GM21786 (cell line): ENCODE measurements at regions not wholly inside any gene's neighbourhood (a gene's known extent, or its start where the extent isn't known, plus 50 kb on each side); places are given as distances from the start of the nearest gene placed in this dataset.
"Not testable (repeated sequence)": the region's sequence is repeated elsewhere in the genome, so short reads cannot be mapped to it uniquely, and the experiment has no call there.

Experiments
- ATAC-seq: cut with Tn5 transposase; IDR thresholded peaks from one replicate; pipeline ENCODE4 v1.9.1; 2021; ENCODE audit not compliant: unreplicated experiment

DNA sequence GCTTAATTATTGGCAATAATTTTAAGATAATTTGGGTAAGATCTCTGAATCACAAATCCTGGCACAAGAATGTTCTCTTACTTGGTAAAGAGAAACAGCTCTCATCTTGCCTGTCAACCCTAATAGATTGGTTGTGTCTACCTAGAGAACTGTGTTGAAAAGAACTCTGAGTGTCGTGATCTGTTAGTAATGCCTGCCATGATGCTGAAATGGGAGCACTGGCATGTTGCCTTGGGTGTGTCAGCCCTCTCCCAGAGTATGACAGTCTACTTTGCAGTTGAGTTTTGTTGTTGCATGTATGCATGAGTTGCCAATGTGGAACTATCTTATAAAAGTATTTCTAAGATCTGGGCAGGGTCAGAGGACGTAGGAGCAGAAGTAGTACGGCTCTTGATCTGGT is 221.4 kb downstream of the MAF start:
- ATAC-seq: no peak

DNA sequence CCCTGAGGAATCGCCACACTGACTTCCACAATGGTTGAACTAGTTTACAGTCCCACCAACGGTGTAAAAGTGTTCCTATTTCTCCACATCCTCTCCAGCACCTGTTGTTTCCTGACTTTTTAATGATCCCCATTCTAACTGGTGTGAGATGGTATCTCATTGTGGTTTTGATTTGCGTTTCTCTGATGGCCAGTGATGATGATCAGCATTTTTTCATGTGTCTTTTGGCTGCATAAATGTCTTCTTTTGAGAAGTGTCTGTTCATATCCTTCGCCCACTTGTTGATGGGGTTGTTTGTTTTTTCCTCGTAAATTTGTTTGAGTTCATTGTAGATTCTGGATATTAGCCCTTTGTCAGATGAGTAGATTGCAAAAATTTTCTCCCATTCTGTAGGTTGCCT is 223.5 kb downstream of the MAF start:
- ATAC-seq: not testable (repeated sequence)

DNA sequence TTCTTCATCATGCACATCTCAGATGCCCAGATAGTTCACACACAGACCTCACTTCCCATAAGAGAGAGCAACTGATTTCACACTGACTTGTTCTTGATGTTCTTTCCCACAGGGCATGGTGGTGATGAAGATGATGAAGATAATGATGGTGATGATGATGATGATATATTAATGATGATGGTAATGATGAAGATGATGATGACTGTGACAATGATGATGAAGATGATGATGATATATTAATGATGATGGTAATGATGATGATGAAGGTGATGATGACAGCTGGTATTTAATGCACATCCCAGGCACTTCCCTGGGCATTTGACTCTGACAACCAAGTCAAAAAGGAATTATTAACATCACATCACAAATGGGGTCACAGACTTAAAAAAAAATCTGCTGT is 225.2 kb downstream of the MAF start:
- ATAC-seq: no peak

DNA sequence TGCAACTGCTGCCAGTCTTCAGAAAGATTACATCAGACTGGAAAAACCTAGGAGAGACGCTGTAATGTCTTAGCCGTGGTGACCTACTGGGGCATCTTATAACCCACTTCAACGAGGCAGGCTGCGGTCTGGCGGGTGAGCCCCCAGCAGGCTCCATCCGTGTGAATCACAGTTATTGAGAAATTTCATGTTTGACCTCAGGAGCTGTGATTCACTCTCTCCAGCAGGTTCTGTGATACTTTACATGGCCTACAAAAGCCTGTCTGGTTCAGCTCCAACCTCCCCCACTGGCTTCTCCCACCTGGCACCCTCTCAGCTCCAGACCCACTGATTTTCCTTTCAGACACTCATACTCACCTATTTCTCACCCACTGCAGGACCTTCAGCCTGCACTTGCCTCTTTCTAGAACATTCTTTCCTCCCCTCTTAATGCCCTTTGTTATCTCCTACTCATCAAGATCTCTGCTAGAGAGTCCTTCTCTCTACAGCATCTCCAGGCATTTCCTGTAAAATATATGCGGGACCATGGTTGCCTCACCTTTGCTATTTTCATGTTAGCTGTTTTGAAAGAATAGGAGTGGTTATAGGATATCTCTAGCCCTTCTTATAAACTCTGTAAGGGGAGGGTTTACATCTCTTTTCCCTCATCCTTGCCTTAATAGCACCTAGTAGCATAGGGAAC is 227.9 kb downstream of the MAF start:
- ATAC-seq: no peak

DNA sequence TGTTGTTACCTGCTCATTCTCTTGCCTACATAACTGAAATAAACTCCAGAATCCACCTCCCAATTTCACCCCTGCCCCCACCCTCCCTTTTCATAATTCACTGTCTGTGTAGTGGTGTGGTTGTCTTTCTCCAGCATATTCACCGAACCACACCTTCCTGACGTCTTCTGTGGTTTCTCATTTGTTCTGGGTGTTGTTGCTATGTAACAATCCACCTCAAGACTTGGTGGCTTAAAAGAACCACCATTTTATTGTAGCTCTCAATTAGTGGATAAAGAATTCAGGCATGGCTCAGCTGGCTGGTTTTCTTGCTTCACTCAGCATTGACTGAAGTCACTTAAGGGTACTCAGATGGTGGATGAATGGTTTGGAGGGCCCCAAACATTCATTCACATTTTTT is 229.8 kb downstream of the MAF start:
- no peak for ATAC-seq

DNA sequence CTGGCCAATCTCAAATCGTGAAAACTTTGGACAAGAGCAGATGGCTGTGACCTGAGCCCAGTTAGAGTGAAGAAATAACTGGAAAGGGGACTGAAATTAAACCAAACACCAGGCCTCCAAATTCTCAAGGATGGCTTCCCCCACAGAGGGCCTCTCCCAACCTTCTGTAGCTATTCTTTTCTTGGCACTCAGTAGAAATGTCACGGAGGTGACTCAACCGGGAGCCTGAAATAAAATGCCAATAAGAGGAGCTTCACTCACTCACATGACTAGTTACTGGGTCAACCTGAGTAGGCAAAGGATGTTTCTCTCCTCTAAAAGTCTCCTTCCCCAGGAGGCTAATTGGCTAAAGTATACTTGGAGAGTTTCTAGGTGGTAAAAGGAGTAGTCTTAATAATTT is 230.7 kb downstream of the MAF start:
- ATAC-seq: no peak

DNA sequence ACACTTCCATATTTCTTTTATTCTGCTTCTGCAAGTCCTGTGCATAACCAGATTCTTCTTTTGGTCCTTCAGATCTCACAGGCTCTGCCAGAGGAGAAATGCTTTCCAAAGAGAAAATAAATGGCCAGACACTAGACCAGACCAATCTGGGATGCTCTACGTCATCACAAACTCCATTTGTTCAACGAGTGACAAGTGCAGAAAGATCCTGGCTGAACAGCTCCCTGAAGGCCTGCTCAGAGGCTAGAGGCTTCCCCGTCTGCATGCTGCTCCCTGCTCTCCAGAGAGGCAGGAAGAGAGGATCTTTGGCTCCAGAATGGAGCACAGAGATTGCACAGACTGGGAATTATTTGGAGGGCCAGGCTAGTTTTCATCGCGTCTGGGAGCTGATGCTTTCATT is 232.7 kb downstream of the MAF start:
- no peak for ATAC-seq

DNA sequence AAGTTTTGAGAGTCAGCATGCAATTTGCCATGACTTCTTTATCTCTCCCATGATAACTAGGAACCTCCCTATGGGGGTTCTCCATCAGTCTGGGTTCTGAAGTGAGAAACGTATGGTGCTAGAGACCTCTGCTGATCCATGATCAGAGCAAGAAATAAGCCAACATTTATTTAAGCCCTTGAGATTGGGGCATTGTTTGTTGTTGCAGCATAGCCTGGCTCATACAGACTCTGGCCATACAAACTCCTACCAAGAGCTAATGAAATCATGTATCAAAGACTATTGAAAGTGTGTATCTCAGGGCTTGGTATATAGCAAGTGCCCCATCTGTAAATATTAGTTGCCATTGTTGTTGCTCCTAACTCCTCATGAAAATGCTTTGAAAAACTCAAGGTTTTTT is 233.9 kb downstream of the MAF start:
- ATAC-seq: no peak

DNA sequence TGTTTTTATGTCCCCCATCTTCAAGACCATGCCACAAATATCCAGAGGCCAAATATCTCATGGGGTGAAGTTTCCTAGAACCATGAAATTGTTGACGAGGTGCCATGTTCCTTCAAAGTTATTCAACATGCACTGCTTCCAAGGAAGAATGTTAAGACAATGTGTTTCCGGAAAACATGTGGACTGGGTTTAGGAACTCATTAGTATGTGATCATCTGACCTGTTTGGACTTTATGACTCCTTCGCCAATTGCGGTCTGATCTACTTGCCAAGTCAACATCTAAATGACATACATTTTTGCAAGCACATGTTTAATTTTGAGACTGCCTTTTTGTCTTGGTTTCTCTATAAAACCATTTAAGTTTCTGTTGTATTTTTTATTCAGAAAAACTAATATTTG is 234.8 kb downstream of the MAF start:
- ATAC-seq: no peak

DNA sequence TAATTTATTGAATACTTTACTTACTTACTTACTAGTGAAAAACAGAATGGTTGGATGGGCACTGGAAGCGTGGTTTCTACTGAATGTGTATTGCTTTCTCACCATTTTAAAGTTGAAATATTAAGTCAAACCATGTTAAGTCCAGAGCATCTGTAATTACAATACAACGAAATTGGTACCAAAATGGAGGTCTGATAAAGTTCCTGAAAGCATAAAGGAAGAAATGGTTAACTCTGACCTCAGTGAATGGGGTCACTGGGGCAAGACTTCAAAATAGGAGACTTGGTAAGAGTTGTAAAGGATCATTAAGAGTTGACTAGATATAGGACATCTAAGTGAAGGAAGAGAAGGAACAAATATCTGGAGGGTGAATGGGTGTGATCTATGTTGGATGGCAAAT is 237.1 kb downstream of the MAF start:
- no peak for ATAC-seq

DNA sequence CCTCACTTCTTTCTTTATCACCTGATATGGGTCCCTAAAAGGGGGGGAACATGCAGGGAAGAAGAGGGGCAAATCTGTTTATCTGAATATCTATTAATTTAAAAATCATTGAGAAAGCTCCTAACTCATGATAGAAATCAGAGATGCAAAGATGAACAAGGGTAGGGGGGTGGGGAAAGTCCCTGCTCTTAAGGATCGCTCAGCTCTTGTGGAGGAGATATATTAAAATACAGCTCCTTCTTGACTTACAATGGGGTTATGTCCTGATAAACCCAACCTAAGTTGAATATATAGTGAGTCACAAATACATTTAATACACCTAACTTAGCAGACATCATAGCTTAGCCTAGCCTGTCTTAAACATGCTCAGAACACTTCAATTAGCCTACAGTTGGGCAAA is 237.5 kb downstream of the MAF start:
- no peak for ATAC-seq

DNA sequence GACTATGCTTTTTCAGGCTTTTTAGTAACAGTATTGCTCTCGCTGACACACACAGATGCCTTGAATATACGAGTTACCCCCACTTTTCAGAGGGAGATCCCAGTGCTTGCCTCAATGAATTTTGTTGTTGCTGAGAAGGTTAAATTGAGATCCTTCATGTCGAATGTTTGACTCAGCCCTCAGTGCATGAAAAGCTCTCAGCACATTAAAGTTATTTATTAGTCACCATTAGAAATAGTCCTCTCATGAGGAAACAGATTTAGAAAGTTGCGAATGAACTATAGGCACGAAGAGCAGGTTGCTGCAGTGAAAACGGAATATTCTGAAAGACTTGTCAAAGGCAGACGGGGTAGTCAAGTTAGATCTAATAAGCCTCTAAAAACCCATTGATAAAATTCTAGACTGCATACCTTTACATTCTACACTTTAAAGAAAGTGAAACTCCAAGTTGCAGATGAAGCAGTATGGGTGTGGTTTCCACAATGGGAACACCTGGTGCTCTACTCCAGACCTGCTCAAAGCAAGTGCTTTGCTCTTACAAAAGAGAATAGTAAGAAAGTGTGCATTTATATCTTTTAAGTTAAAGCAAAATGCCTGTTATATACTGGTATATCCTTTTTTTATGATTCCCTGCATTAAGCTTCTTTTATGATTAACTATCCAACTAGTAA is 238.1 kb downstream of the MAF start:
- no peak for ATAC-seq

DNA sequence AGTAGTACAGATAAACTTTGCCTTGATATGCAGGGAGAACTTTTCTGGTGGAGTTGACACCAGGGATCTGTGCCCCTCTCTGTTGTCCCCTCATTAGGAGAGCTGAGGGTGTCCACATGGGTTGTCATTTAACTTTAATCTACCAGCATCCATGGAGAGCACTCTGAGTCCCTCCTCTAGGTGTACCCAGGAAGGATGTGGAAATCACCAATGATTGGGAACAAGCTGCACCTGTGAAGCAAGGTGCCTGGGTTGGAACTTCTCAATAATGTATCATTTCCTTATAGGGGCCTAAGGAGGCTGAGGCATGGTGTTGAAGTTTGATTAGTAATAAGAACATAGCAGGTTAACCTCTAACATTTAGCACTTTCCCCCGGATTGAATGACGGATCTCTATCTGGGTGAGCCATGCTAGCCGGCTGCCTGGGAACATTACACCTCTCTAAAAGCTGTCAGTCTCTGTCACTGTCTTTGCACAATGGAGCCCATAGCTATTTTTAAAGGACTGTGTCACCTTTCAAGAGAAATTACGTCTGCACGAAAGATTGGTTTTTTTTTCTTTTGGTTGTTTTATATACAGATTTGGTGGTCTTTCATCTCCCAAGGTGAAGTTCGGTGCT is 239.3 kb downstream of the MAF start:
- ATAC-seq: no peak

DNA sequence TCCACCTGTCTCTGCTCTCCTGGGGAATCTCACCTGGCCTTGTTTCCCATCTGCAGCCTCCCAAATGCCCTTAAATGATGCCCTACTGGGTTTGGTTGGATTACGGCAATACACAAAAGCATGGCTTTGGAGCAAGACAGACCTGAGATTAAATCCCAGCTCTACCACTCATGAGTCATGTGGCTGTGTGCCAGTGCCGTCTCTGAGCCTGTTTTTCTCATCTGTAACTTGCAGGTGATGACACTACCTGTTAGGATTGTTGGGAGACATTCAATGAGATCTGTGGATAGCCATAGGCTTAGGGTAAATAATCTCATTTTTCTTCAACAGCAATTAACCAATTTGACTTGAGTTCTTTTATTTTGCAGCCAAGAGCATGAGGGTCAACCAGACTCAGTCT is 240.3 kb downstream of the MAF start:
- no peak for ATAC-seq

DNA sequence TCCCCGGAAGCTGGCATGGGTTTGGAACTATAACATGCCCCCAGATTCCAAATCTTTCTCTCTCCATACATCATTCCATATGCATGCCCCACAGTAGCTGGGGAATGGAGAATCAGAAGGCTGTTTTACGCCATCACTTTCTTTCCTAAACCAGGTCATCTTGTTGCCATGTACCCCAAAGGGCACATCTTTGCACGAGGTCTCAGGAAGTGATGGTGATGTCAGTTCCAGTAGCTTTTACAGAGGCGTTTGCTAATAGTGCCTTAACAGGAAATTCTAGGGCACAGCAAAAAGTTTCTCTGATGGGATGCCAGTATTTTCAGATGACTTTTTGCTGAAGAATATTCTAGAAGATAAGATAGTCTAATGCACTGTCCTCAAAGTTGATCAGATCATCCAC is 241.5 kb downstream of the MAF start:
- no peak for ATAC-seq

DNA sequence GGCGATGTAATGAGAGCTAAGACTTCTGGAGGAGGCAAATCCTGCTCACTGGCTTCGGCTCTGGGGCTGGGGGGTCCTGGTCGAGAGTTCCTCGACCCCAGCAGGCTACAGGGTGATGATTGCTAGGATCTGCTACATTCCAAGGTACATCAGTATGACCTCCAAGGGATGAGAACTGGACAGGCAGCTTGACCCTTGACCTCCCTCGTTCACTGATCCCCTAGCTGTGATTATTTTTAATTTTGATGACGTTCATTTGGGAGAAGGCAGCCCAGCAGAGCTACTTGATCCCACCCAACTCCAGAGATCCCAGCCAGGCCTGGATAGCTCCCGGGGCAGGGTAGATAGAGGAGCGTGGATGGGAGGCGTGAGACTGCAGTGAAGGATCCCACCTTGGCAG is 242.3 kb downstream of the MAF start:
- ATAC-seq: no peak

DNA sequence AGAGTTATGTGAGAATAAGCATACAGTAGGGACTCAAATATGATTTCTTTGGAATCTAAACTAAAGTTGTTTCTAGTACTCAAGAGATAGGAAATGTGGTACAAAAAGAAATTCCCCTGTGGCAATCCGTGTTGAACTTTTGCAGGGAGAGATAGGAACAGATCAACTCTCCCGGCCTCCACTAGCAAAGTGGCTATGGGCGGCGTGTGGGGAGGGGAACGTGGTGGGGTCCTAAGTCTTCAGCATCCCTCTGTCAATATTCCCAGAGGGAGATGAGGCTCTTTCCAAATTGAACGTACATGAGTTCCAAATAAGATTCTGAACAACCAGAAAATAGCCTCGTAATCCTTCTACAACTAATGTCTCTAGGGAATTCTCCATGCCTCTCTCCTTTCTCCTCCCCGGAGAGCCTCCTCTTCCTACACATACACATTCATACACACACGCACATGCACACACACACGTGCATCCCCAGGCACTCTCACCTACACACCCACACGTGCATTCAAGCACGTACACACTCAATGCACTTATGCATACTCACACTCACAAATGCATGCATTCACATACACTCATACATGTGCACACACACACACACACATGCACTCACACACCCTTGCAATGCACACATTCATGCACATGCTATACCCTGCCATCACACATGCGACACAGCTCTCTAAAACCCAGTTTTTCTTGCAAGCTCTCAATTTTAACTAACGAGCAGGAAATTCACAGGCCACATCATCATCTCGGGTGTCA is 244.8 kb downstream of the MAF start:
- ATAC-seq: no peak

DNA sequence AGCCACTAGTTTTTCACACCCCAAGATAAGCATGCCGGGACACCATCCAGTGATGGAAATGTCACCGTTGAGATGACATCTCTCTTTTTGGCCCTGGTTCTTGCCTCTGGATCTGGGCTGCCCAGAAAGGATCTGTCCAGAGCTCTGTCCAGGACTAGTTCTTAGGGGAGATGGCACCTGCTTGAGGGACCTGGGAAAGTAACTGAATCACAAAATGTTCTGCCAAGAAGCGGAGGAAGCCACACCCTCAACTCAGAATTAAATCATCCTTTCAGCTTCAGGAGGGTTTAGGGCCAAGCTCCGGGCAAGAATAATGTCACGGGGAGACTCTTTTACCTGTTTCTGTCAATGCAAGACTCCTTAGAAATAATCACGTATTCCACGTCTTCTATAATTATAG is 248.6 kb downstream of the MAF start:
- ATAC-seq: no peak

DNA sequence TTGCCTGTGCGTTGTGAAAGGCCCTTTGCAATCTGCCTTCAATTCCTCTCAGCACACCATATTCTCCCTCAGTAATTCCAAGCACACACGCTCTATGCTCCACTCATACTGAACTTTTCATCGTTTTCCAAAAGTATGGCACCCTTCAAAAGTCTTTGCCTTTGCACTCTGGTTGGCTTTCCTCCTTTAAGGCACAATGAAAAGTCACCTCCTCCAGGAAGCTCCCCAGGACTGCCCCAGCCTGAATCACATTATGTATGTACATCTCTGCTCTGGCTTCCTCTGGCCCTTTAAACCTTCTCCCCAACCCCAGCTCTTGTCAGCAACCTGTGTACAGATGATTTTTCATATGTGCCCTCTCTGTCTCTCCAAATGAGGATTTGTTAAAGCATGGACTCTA is 250.7 kb downstream of the MAF start:
- no peak for ATAC-seq

DNA sequence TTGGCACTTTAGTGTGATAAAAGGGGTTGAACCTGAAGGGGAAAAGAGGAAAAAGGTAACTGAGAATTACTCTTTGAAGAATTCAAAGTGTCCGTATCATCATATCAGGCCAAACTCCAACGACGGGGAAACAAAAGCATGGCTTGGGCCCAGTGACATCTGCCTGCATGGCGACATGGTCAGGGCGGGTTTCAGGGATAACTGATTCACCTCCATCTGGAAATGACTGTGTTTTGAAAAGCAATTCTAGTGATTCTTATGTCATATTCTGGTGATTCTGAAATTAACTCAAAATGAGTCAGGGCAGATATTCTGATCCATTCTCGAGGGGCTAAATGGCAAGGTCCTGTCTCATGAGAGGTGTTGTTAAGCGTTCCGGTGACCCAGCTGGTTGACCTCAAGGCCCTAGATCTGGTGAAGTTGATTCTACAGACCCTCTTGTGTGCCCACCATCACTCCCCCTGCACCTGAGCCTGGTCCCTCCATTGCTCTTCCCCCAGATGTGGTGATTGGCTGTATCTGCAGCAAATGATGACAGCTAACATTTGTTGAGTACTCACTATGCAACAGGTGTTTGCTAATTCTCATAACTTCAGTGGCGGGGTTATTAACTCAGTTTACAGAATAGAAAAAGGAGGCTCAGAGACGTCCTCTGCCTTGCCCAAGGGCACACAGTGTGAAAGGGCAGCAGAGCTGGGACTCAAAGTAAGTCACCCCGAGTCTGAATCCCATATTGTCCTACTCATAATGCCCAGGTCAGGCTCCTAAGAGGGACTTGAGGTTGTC is 251.8 kb downstream of the MAF start:
- ATAC-seq: no peak

DNA sequence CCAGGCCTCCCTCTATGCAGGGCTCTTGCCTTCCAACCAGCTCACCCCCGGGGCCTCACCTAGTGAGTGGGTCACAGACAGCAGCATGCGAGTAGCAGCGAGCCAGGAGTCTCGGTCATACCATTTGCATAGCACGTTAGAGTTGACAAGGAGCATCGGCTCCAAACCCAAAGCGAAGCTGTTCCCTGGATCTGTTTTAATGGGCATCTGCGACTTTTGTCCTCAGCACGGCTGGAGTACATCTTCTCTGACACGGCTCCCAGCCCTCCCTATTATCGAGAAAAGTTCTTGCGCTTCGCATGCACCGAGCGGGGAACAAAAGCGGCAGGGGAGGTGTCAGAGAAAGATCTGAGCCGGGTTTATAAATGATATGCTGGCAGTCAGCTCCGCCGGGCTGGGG is 253.3 kb downstream of the MAF start:
- no peak for ATAC-seq
